ENCODE measurements at regions not wholly inside any gene's neighbourhood (a gene's known extent, or its start where the extent isn't known, plus 50 kb on each side); places are given as distances from the start of the nearest gene placed in this dataset.

DNA sequence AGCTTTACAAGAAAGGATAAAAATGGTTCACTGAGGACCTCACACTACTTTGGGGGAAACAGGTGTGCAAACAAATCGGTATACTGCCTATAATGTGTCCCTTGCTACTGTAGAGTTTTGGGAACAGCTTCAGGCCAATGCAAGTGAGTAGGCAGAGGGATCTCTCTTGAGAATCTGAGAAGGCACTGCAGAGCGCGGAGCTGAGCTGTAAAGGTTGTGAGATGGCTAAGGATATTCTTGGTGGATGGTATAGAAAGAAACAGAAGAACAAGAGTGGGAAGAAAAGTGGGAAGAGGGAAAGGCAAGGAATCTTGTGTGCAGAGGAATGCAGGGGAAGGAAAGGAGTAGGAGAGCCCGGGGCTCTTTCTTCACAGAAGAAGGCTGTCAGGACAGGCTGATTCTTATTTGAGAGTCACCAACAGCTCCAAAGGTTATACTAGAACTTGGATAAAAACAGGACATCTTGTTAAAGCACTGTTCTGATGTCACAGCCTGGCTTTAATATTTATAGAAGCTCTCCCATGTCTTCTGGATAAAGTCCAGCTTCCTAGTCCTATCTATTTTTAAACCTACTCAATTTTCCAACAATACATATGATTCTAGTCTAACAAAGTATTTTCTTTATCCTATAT is 985.6 kb upstream of the HS3ST1 start:
- CTCF ChIA-PET: no interaction called here

More for the DNA sequence above, 985.6 kb upstream of the HS3ST1 start:
- DNase-seq: no peak
- H2AFZ ChIP-seq (replicated peaks; ENCODE audit: low read length, poor library complexity): no peak overlapping the region
- dilution Hi-C loops (cut with HindIII; ENCODE audit: low sequenced_read_pairs, unreplicated experiment) (no loop called here), intact Hi-C loops (cut with micrococcal nuclease) (no loop called here), in situ Hi-C loops (cut with MboI; ENCODE audit: low sequenced_read_pairs) (no loop called here)
- 51% methylated on average over 3 of the region's 4 CpGs; no CpG with 5 or more reads in 1 of the 2 experiments for WGBS, 2 experiments (ENCODE audit: extremely low coverage in 2 of 2, insufficient read length in 1 of 2)
- no peaks in the 10 kb centered on the region for H3K79me1 ChIP-seq (ENCODE audit: low read depth in 1 of 2, low read length in 2 of 2)
- H4K5ac ChIP-seq (ENCODE audit: low read depth, low read length): no peak overlapping the region
- no peak overlapping the region for H2BK120ac ChIP-seq (ENCODE audit: low read depth, low read length)
- TF ChIP-seq, protein P1, sequence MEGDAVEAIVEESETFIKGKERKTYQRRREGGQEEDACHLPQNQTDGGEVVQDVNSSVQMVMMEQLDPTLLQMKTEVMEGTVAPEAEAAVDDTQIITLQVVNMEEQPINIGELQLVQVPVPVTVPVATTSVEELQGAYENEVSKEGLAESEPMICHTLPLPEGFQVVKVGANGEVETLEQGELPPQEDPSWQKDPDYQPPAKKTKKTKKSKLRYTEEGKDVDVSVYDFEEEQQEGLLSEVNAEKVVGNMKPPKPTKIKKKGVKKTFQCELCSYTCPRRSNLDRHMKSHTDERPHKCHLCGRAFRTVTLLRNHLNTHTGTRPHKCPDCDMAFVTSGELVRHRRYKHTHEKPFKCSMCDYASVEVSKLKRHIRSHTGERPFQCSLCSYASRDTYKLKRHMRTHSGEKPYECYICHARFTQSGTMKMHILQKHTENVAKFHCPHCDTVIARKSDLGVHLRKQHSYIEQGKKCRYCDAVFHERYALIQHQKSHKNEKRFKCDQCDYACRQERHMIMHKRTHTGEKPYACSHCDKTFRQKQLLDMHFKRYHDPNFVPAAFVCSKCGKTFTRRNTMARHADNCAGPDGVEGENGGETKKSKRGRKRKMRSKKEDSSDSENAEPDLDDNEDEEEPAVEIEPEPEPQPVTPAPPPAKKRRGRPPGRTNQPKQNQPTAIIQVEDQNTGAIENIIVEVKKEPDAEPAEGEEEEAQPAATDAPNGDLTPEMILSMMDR (conservative IDR thresholded peaks at IDR 0.05; ENCODE audit: low read depth, low read length): no peak
- TF ChIP-seq RCOR1 (IDR thresholded peaks at IDR 0.05; ENCODE audit: insufficient replicate concordance, low read length) (no peak), CHD1 (IDR thresholded peaks at IDR 0.05; ENCODE audit: low read depth, low read length) (no peak), MXI1 (IDR thresholded peaks at IDR 0.05; ENCODE audit: borderline replicate concordance, low read depth, low read length) (no peak), MAFK (IDR thresholded peaks at IDR 0.05; ENCODE audit: low read depth, low read length) (no peak), RFX5 (IDR thresholded peaks at IDR 0.05; ENCODE audit: low read depth, low read length) (no peak)
- no peak overlapping the region for H3K4ac ChIP-seq (ENCODE audit: low read depth, low read length)
- no peak overlapping the region for H2BK20ac ChIP-seq (ENCODE audit: low read depth, low read length)
- H4K8ac ChIP-seq (ENCODE audit: low read depth in 2 of 2, low read length in 2 of 2): no peak overlapping the region
- no peak overlapping the region for H3K4me2 ChIP-seq (ENCODE audit: low read depth, low read length)
- H2BK5ac ChIP-seq (ENCODE audit: low read depth, low read length, poor library complexity, severe bottlenecking): no peak overlapping the region
- peaks cover 6% of the 10 kb centered on the region; the same call in 1 of the 2 replicates for H3K9me3 ChIP-seq (ENCODE audit: control insufficient read depth, insufficient read depth, low read length)
- no peak overlapping the region for H3K18ac ChIP-seq (ENCODE audit: low read depth, low read length)
- H2AK9ac ChIP-seq (replicated peaks; ENCODE audit: low read depth, low read length, poor library complexity): no peak overlapping the region
- BruUV-seq (replicated peaks): no TSS peak
- H3K9me1 ChIP-seq (ENCODE audit: insufficient read depth, low read length): no peaks in the 10 kb centered on the region
- H3K36me3 ChIP-seq (ENCODE audit: control insufficient read depth, insufficient read depth, low read length): no peaks in the 10 kb centered on the region
- no peak overlapping the region for H4K91ac ChIP-seq (ENCODE audit: insufficient read depth, low read depth, low read length)
- no peaks in the 10 kb centered on the region for H3K4me1 ChIP-seq (ENCODE audit: control insufficient read depth, insufficient read depth, low read length)
- H3K9ac ChIP-seq (ENCODE audit: low read depth, low read length): no peak overlapping the region
- H2BK15ac ChIP-seq (ENCODE audit: low read depth, low read length): no peak overlapping the region
- H3K4me3 ChIP-seq (ENCODE audit: insufficient read depth, low read depth, low read length): no peak overlapping the region
- no peak overlapping the region for H2AK5ac ChIP-seq (ENCODE audit: low read depth, low read length)
- no peaks in the 10 kb centered on the region for H4K20me1 ChIP-seq (ENCODE audit: insufficient read depth, low read length)
- POLR2A ChIA-PET (ENCODE audit: unreplicated experiment): no interaction called here
- H3K23ac ChIP-seq (ENCODE audit: low read depth, low read length): no peak overlapping the region
- H3K56ac ChIP-seq (ENCODE audit: extremely low read depth, insufficient read depth, low read length): no peak overlapping the region
- no peaks in the 10 kb centered on the region for H3K27me3 ChIP-seq (ENCODE audit: control insufficient read depth, insufficient read depth, low read length)
- ATAC-seq (ENCODE audit: low read depth): no peak
- H3K14ac ChIP-seq (replicated peaks; ENCODE audit: low read depth, low read length): no peak overlapping the region
- no peak overlapping the region for H3K27ac ChIP-seq (ENCODE audit: insufficient read depth, low read length)
